ENCODE measurements at regions not wholly inside any gene's neighbourhood (a gene's known extent, or its start where the extent isn't known, plus 50 kb on each side); places are given as distances from the start of the nearest gene placed in this dataset.
"Not testable (repeated sequence)": the region's sequence is repeated elsewhere in the genome, so short reads cannot be mapped to it uniquely, and the experiment has no call there.

DNA sequence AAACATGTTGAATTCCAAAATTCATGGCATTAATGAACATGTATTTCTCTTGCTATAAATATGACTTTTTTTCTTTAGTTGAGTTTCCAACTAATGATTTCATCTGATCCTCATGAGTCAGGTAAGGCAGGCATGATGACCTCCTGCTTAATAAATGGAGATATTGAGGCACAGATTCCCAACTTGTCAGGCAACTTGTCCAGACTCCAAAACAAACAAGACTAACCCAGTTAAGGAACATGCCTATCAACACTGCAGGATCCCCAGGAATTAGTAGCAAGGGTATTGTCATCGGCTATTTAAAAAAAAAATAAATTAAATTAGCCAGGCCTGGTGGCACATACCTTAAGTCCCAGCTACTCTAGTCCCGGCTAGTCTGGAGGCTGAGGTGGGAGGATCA lies 121.3 kb upstream of the SALL4 start:
- no peak for DNase-seq (ENCODE audit: low spot score)

GRCh38 chr20:51922812-51923211 lies 120.5 kb upstream of the SALL4 start:
- DNase-seq (ENCODE audit: low spot score): not testable (repeated sequence)

DNA sequence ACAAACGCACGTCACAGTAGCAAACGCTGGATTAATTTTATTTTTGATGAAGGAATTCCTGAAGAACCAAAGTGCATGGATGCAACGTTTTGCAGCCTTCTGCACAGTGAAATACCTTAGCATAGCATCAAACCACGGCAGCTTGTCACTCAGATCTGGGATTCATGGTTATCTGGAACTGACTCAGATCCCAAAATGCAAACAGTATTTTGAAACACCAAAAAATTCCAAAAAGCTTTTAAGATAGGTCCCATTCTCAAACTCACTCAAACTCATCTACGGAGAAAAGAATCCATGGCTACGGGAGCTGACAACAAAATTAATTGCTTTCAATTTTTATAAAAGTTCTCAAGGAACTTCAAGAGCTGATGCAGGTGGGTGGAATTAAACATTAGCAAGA lies 116.2 kb upstream of the SALL4 start:
- no peak for DNase-seq (ENCODE audit: low spot score)

DNA sequence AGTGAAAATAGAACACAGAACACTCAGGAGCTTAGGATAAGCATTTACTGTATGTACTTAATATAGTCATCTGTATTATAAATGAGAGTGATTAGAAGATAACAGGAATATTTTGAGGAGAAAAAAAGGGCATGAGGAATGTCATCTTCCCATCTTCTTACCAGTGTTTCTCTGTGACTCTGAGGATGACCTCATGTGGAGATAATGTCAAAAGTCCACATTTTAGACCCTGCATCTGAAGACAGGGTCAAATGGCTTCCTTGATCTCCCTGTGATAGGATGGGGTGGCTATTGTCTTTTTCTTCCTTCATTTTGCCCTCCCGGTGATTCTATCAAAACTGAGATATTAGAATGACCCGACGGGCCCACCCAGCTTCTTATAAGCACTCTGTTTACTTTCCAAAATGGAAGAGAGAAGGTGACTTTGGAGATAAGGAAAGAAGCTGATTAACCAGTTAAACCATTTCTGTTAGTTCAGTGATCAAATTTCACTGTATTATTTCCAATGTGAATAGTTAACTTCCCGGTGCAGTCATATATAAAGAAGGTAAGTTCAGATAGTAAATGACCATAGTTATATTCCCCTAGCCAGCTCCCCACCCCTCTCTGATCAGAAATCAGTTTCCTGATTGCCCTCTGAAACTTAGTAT lies 115.7 kb upstream of the SALL4 start:
- no peak for DNase-seq (ENCODE audit: low spot score)

DNA sequence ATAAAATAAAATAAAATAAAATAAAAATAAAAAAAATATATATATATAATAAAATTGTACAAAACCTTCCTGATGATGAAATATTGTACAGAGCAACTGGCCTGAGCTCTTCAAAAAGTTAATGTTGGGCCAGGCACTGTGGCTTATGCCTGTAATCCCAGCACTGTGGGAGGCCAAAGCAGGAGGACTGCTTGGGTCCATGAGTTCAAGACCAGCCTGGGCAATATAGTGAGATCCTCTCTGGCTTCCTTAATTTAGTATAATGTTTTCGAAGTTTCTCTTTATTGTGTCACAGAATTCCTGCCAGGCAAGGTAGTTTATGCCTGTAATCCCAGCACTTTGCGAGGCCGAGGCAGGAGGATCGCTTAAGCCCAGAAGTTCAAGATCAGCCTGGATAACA lies 113.9 kb upstream of the SALL4 start:
- no peak for DNase-seq (ENCODE audit: low spot score)

GRCh38 chr20:51914758-51915157 lies 112.4 kb upstream of the SALL4 start:
- no peak for DNase-seq (ENCODE audit: low spot score)

GRCh38 chr20:51910321-51911050 lies 108.2 kb upstream of the SALL4 start:
- DNase-seq (ENCODE audit: low spot score): no peak

DNA sequence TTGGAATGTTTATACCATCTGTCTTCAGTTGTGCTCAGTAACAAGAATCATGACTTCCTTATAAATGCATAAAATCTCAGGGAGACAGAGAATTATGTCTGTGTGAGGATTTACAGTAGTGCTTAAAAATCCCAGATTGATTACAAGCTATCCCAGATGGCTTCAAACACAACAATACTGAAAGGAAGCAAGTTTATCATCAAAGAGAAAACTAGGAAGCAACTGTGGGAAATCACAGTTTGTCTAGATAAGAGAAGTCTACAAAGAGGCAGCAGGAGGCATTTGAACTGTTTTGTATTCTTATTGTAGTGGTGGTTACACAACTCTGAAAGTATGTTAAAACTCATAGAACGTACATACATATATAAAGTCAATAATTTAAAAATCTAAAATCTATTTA lies 104.4 kb upstream of the SALL4 start:
- no peak for DNase-seq (ENCODE audit: low spot score)

DNA sequence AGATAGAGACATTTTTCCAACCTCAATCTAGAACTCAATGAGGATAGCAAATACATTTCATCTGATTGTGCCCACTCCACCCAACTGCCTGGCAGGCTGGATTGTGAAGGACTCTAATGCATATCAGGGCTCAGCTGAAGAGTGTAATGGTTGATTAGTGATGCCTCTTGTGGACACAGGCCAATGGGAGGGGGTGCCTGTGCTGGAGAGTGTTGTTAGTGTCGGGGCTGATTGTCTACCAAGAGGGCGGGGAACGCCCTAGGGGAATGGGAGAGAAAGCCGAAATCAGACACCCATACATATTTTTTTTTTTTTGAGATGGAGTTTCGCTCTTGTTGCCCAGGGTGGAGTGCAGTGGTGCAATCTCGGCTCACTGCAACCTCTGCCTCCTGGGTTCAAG lies 103.7 kb upstream of the SALL4 start:
- DNase-seq (ENCODE audit: low spot score): no peak

DNA sequence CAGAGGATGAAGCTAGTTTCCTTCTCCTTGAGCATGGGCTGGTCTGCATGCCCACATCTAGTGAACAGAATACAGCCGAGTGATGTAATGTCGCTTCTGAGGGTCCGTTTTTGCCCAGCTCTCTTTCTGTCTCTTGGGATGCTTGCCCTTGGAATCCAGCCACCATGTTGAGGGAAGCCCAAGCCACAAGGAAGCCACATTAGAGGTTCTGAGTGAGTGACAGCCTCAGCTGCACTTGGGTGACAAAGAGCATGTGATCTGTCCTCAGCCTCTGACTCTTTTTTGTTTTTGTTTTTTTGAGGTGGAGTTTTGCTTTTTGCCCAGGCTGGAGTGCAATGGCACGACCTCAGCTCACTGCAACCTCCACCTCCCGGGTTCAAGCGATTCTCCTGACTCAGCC lies 100.6 kb upstream of the SALL4 start:
- no peak for DNase-seq (ENCODE audit: low spot score)

DNA sequence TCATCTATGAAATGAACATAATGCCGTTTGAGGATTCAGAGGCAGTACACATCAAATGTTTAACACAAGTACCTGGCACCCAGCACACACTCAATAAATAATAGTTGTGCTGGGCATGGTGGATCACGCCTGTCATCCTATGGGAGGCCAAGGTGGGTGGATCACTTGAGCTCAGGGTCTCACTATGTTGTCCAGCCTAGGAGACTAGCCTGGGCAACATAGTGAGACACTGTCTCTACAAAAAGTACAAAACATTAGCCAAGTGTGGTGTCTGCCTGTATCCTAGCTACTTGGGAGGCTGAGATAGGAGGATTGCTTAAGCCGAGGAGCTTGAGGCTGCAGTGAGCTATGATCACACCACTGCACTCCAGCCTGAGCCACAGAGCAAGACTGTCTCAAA lies 98.1 kb upstream of the SALL4 start:
- DNase-seq (ENCODE audit: low spot score): no peak

DNA sequence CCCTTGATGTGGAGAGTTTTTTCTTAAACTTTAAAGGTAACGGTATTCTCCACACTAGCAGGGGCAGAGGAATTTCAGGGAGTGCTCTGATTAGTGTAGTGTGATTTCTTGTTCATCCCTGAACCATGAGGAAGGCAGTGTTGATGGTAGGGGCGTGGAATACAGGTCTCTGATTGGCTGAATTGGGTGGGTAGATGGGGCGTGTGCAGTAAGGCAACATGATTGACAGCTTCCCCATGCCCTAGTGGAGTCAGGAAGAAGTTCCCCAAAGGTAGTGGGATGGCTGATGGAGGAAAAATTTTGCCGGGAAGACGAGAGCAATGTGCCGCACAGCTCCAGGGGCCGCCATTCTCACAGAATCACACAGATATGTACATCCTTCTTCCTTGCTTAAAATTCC lies 97.4 kb upstream of the SALL4 start:
- no peak for DNase-seq (ENCODE audit: low spot score)

- no peak for DNase-seq (ENCODE audit: low spot score)
These were observed 96.5 kb upstream of the SALL4 start for GRCh38 chr20:51898788-51899187.

DNA sequence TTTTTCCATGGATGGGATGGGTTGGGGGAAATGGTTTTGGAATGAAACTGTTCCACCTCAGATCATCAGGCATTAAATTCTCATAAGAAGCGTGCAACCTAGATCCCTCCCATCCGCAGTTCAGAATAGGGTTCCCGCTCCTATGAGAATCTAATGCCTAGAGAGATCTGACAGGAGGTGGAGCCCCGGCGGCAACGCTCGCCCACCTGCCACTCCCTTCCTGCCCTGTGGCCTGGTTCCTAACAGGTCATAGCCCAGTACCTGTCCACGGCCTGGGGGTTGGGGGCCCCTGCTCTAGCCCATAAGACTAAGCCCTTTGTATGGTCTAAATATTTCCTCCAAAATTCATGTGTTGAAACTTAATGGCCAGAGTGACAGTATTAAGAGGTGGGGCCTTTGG lies 92.3 kb upstream of the SALL4 start:
- DNase-seq (ENCODE audit: low spot score): no peak

DNA sequence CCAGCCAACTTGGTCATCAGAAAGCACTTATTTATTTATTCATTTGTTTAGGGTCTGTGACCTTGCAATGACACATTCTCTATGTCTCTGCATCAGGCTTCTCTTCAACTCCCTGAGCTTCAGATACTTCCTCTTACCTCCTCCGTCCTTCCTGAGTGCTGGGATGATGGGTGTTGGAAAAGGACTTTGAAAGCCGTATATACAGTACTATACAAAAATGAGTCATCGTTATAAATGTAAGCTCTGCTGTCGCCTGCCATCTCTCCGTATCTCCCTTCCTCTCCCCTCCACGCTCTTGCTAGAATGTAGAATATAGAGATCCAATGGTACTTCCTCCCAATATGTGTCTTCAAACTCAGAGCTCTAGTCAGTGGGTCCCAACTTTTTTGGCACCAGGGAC lies 91.9 kb upstream of the SALL4 start:
- no peak for DNase-seq (ENCODE audit: low spot score)

DNA sequence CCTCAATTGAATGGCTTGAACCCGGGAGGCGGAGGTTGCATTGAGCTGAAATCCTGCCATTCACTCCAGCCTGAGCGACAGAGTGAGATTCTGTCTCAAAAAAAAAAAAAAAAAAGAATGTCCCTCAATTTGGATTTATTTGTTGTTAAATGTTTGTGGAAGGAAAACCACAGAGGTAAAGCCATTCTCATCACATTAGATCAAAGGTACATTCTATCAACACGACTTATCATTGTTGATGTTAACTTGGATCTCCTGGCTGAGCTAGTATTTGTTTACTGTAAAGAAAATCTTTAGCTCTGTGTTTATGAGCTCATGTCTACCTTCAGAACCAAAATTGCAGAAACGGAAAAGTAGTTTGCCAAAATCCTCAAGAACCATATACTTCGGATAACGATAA lies 91.4 kb upstream of the SALL4 start:
- DNase-seq (ENCODE audit: low spot score): no peak

GRCh38 chr20:51890003-51890402 lies 87.7 kb upstream of the SALL4 start:
- no peak for DNase-seq (ENCODE audit: low spot score)

DNA sequence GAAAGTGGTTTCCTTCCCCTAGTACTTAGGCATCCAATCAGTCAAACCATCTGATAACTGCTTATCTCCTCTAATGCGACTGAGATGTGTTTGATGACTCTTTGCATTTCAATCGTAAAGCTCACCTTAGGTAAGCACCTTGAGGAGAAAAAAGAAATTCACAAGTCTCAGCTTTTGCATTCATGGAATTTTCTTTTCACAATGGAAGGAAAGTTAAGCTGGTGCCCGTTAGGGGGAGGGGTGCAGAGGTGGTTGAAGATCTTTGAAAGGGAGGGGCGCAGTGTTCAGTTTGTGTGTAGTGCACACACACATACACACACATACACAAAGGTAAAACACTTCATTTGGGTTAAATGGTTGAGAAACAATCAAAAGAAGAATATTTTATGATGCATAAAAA lies 87.1 kb upstream of the SALL4 start:
- no peak for DNase-seq (ENCODE audit: low spot score)

DNA sequence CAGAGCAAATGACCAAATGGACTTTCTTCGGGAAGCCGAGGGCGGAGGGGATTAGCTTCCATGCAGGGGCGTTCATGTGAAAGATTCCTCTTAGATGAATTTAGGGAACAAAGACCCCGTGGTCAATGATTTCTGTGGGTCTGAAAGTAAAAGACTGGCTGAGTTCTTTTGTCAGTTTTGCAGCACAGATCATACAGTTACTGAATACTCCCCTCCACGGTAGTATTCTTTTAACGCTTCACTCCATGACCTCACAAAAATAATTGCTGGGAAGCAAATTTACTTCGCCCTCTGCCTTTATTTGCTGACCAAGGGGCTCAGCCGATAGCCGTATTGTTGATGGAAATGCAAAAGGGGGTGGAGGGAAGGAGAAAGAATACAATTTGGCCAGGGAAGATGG lies 86.0 kb upstream of the SALL4 start:
- no peak for DNase-seq (ENCODE audit: low spot score)

DNA sequence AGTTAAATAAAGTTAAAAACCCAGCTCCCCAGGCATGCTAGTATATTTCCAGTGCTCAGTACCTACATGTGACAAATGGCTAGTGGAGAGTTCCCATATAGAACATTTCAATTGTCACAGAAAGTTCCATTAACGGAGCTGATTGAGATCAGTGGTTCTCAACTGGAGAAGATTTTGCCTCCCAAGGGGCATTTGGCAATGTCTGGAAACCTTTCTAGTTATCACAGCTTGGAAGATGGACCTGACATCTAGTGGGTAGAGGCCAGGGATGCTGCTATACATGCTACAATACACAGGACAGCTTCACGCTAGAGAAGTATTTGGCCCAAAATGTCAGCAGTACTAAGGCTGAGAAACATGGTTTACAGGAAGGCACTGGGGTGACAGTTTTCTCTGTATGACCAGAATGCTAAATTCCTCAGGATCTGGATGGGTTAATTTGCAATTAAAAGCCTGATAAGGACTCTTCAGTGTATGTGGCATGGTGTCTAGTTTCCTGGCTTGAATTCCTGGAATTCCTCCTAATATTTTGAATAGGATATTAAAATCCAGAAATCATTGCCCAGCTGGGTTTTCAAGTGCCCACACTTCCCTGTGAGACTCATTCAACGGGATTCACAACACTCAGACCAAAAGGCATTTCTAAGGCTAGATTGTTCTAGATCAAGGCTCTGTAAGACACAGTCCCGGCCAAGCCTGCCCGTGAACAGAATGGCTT lies 84.7 kb upstream of the SALL4 start:
- no peak for DNase-seq (ENCODE audit: low spot score)

DNA sequence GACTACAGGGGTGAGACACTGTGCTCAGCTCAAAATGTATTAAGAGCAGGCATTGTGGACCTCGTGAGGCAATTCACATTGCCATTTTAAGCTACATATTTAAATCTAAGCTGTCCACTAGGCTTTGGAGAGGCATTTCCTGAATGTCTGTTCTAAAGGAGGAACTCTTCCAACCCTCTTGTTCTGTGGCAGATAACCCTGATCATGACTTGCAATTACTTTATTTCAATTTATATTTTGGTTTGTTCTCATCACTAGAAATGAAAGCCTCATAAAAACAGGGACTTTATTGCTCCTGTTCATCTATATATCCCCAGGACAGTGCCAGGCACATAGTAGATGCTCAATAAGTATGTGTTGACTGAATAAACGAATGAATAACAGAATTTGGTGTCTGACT lies 84.0 kb upstream of the SALL4 start:
- no peak for DNase-seq (ENCODE audit: low spot score)

GRCh38 chr20:51884561-51884960 lies 82.2 kb upstream of the SALL4 start:
- no peak for DNase-seq (ENCODE audit: low spot score)

- DNase-seq (ENCODE audit: low spot score): no peak
These were observed 77.9 kb upstream of the SALL4 start for GRCh38 chr20:51880188-51880587.
